ENCODE measurements at regions not wholly inside any gene's neighbourhood (a gene's known extent, or its start where the extent isn't known, plus 50 kb on each side); places are given as distances from the start of the nearest gene placed in this dataset.

DNA sequence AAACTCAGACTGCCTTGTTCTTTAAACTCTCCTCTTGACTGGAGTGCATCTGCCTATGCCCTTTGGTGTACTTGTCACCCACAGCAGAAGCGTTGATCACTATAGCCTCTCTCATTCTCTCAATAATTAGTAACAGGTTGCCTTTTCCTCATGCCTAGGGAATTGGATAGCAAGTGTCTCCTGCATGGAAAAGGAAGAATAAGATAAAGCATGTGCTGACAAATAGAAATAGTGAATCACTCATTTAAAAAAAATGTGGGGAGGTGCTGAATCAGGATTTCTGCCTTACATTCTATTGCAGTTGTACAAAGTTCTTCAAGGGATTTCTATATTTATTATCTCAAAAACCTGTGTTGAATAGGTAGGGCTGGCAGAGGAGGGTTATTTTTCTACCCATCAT is 323.0 kb downstream of the TXNL1 start:
- H3K27me3 ChIP-seq: no peaks in the 10 kb centered on the region
- H3K27ac ChIP-seq: no peak overlapping the region
- no peak for TF ChIP-seq POLR2A (IDR thresholded peaks at IDR 0.05)
- TF ChIP-seq, protein P1, sequence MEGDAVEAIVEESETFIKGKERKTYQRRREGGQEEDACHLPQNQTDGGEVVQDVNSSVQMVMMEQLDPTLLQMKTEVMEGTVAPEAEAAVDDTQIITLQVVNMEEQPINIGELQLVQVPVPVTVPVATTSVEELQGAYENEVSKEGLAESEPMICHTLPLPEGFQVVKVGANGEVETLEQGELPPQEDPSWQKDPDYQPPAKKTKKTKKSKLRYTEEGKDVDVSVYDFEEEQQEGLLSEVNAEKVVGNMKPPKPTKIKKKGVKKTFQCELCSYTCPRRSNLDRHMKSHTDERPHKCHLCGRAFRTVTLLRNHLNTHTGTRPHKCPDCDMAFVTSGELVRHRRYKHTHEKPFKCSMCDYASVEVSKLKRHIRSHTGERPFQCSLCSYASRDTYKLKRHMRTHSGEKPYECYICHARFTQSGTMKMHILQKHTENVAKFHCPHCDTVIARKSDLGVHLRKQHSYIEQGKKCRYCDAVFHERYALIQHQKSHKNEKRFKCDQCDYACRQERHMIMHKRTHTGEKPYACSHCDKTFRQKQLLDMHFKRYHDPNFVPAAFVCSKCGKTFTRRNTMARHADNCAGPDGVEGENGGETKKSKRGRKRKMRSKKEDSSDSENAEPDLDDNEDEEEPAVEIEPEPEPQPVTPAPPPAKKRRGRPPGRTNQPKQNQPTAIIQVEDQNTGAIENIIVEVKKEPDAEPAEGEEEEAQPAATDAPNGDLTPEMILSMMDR (IDR thresholded peaks at IDR 0.05): no peak
- DNase-seq: no peak
- no peaks in the 10 kb centered on the region for H3K36me3 ChIP-seq
- 73 to 79% methylated on average over 1 of the region's 1 CpG for WGBS, 2 donors
- no peaks in the 10 kb centered on the region for H3K4me1 ChIP-seq
- no peaks in the 10 kb centered on the region for H3K9me3 ChIP-seq
- no peak overlapping the region for H3K4me3 ChIP-seq (replicated peaks in 1 of 3)
- intact Hi-C loops (cut with DNase I): no loop called here

DNA sequence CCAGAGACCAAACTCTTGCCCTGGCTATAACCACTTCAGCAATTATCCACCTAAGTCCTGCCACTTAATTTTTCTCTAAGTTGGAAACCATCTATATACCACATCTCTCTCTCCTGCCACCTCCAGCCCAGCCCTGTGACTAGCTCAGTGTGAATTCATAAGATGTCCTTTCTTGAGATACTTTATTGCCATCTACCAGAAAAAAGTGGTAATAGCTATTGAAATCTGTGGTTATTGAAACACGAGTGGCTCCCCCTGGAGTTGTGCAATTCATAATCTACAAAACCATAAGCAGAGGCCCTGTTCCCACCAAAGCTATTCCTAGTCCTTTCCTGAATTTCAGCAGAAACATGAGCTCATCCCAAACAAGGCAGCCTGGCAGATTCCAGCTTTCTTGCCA is 324.0 kb downstream of the TXNL1 start:
- TF ChIP-seq, protein P1 (IDR thresholded peaks at IDR 0.05): no peak
- no peak for TF ChIP-seq POLR2A (IDR thresholded peaks at IDR 0.05)
- DNase-seq: peak; percentile 3 to 9
- Histone ChIP-seq H3K36me3 (no peaks in the 10 kb centered on the region), H3K4me1 (no peaks in the 10 kb centered on the region), H3K27ac (no peak overlapping the region), H3K27me3 (no peaks in the 10 kb centered on the region), H3K9me3 (no peaks in the 10 kb centered on the region), H3K4me3 (replicated peaks in 1 of 3) (no peak overlapping the region)
- intact Hi-C loops (cut with DNase I): no loop called here
- WGBS, 2 donors: 83 to 84% methylated on average over 1 of the region's 1 CpG

DNA sequence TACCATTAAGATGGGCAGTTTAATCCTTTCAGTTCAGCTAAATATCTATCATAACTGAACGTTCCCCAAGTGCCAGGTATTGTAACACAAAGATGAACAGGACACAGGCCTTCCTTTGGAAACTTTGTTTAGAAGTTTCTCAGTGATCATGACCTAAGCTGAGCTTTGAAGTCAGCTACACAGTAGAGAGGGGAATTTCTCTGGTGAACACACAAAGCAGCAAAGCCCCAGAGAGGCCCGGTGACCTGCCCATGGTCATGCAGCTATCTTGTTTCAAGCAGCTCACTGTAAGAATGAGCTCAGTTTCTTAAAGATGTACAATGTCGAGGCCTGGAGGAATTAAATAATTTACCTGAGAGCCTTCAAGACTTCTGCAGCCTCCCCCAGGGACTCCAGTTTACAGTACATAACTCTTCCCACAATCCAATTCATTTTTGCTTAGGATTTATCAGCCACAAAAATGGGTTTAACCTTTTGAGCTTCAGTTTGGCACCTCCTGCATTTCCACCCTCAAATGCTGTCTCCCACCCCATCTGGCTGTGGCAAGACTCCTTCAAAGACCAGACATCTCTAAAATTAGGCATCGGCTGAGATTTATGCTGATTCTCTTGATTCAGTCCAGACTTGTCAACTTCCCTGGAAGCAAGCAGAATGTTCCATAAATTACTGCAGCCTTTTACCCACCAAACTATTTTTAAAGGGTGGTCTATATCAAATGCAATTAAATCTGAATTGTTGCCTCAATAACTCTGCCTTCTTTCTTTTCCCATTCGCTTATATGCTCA is 325.6 kb downstream of the TXNL1 start:
- 87 to 90% methylated on average over 5 of the region's 5 CpGs for WGBS, 2 donors
- H3K27ac ChIP-seq: no peak overlapping the region
- TF ChIP-seq POLR2A (IDR thresholded peaks at IDR 0.05): no peak
- TF ChIP-seq, protein P1 (IDR thresholded peaks at IDR 0.05): no peak
- no peaks in the 10 kb centered on the region for H3K36me3 ChIP-seq
- no peaks in the 10 kb centered on the region for H3K27me3 ChIP-seq
- DNase-seq: no peak
- intact Hi-C loops (cut with DNase I): no loop called here
- H3K9me3 ChIP-seq: no peaks in the 10 kb centered on the region
- no peaks in the 10 kb centered on the region for H3K4me1 ChIP-seq
- H3K4me3 ChIP-seq (replicated peaks in 1 of 3): no peak overlapping the region

DNA sequence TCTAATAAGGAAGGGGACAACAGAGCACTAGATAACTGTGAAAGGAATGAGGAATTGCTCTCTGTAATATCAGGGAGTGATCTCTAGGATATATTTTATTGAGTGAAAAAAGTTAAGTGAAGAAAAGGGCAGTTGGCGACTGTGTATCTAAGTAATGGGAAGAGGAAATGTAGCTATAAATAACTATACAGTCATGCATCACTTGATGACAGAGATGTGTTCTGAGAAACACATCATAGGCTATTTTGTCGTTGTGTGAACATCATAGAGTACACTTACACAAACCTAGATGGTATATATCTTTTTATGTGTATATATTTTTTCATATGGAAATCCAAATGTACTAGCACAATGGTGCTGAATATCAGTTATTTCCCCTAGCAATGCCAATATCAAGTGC is 329.3 kb downstream of the TXNL1 start:
- 69 to 70% methylated on average over 2 of the region's 2 CpGs for WGBS, 2 donors
- Histone ChIP-seq H3K4me3 (replicated peaks in 1 of 3) (no peak overlapping the region), H3K27me3 (no peaks in the 10 kb centered on the region), H3K9me3 (no peaks in the 10 kb centered on the region), H3K36me3 (no peaks in the 10 kb centered on the region), H3K4me1 (no peaks in the 10 kb centered on the region), H3K27ac (no peak overlapping the region)
- DNase-seq: no peak
- no peak for TF ChIP-seq POLR2A (IDR thresholded peaks at IDR 0.05)
- TF ChIP-seq, protein P1 (IDR thresholded peaks at IDR 0.05): no peak
- intact Hi-C loops (cut with DNase I): no loop called here

DNA sequence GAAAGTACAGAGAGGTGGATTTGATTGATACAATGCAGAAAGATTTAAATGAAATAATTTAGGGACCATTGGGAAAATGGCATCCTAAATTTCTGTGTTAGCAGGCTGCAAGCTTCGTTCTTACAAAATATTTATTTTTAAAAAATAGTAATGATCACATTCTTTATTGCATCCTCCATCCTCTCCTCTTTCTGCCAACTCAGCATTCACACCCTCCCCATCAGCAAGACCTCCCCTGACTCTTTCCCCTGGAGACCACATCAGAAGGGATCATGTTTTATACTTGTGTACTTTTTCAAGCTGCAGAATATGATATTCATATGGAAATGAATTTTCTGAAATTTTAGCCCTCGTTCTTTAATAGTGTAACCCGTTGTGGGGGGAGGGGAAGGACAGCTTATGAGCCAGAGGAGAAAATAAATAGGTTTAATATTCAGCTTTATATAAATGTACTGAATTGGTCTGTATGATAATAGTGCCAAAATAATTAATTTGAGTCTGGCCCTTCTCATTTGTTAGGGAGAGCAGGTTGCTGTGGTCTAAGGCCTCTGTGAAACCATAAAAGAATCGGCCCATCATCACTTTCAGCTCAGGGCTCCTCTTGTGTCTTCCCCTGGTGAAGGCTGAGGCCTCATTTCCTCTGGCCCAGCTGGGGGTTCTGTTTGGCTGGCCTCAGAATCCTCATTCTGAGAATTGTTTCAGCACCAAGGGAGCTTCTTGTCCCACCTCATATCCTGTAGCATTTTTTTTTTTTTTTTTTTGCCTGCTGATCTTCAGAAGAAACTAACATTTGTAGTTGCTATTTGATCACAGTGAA is 330.8 kb downstream of the TXNL1 start:
- no peak for DNase-seq
- Histone ChIP-seq H3K4me1 (no peaks in the 10 kb centered on the region), H3K4me3 (replicated peaks in 1 of 3) (no peak overlapping the region), H3K27me3 (no peaks in the 10 kb centered on the region), H3K9me3 (no peaks in the 10 kb centered on the region), H3K36me3 (no peaks in the 10 kb centered on the region), H3K27ac (no peak overlapping the region)
- TF ChIP-seq POLR2A (IDR thresholded peaks at IDR 0.05): no peak
- 72 to 80% methylated on average over 4 of the region's 4 CpGs for WGBS, 2 donors
- intact Hi-C loops (cut with DNase I): no loop called here
